Right hindlimb (tissue), 1 donor: ENCODE measurements at regions not wholly inside any gene's neighbourhood (a gene's known extent, or its start where the extent isn't known, plus 50 kb on each side); places are given as distances from the start of the nearest gene placed in this dataset.
"Not testable (repeated sequence)": the region's sequence is repeated elsewhere in the genome, so short reads cannot be mapped to it uniquely, and the experiment has no call there.

ENCODE experiments used
- DNase-seq: peaks from one replicate; pipeline ENCODE4 v3.0.0-alpha.2; 2018

- no peak for DNase-seq
These were observed 533.4 kb downstream of the NTRK3 start for GRCh38 chr15:87722941-87723691.

- DNase-seq: no peak
These were observed 536.3 kb downstream of the NTRK3 start for GRCh38 chr15:87720235-87720634.

GRCh38 chr15:87716422-87716821, 540.1 kb downstream of the NTRK3 start:
- DNase-seq: no peak

DNA sequence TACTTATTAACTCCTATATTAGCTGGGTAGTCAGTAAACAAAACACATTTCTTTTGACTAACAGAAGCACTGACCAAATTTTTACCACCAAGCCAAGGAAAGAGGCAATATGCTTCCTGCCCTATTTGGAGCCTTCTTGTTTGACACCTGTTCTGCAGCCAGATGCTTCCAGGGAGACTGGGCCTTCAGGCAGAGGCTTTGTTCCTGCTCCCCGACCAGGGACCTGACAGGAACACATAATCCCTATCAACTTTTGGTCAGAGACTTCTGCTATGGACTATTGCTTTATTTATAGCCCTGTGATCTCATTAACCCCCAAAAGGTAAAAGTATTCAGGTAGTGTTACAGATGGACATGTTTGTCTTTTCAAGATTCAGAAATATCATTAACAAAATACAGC, 541.3 kb downstream of the NTRK3 start:
- DNase-seq: no peak

GRCh38 chr15:87713475-87713879, 543.1 kb downstream of the NTRK3 start:
- DNase-seq: no peak

GRCh38 chr15:87712211-87712610, 544.3 kb downstream of the NTRK3 start:
- no peak for DNase-seq

- DNase-seq: no peak
These were observed 545.5 kb downstream of the NTRK3 start for GRCh38 chr15:87711026-87711425.

GRCh38 chr15:87710406-87710805, 546.1 kb downstream of the NTRK3 start:
- DNase-seq: peak; percentile 33

DNA sequence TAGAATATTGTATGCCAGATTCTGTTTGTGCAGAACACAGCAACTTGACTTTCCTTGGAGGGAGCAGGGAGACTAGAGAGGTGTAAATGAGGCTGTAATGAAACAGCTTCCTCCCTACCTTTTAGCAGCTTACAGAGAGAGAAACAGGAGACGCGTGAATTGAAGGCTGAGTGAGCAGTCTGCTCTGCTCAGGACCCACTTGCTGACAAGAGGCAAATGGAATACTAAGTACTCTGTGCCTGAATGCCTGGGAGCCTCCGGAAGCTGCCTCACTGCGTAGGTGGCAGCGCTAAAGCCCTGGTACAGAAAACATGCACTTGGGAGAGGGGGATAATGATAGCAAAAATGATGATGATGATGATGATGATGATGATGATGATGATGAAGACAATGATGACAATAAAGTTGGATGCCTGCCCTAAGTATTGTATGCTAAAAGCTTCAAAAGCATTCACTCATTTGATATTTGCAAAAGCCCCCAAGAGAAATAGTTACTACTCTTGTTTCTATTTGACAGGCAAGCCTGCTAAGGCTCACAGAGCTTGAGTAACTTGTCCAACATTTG, 548.9 kb downstream of the NTRK3 start:
- DNase-seq: no peak

- no peak for DNase-seq
These were observed 549.5 kb downstream of the NTRK3 start for GRCh38 chr15:87707071-87707470.

GRCh38 chr15:87706001-87706400, 550.5 kb downstream of the NTRK3 start:
- no peak for DNase-seq

GRCh38 chr15:87704276-87704675, 552.3 kb downstream of the NTRK3 start:
- no peak for DNase-seq

DNA sequence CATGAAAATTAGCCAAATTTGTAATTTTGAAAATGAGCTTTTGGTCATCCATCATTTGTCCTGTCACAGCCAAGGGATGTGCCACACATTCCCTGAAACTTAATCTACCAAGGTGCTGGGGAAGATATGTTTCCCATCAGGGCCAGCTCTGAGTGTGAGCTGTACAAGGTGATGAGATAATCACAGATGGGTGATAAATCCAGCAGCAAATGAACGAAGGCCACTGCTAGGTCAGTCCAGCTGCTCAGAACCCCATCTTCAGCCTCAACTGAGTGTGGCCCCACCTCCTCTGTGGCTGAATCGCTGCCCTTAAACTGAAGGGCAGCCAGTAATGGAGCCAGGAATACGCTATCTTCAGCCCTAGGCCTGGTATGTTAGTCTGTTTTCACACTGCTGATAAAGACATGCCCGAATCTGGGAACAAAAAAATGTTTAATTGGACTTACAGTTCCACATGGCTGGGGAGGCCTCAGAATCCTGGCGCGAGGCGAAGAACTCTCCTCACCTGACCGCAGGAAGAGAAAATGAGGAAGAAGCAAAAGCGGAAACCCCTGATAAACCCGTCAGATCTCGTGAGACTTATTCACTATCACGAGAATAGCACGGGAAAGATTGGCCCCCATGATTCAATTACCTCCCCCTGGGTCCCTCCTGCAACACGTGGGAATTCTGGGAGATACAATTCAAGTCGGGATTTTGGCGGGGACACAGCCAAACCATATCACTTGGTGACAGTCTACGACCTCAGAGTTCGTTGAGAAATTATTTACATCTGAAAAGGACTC, 553.0 kb downstream of the NTRK3 start:
- no peak for DNase-seq

DNA sequence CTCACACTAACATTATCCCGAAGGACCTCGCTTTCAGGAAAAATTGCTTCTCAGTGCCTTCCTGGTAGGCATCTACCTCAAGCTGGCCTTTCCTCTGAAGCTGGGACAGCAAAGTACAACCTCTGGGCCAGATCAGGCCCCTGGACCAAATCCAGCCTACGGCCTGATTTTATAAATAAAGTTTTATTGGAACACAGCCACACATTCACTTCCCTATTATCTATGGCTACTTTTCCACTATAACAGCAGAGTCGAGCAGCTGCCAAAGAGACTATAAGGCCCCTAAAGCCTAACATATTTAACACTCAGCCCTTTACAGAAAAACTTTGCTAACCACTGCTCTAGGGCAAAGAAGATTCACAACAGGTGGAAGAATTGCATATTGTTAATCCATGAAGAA, 554.3 kb downstream of the NTRK3 start:
- no peak for DNase-seq

GRCh38 chr15:87698467-87698866, 558.1 kb downstream of the NTRK3 start:
- DNase-seq: not testable (repeated sequence)

- no peak for DNase-seq
These were observed 566.8 kb downstream of the NTRK3 start for GRCh38 chr15:87689716-87690115.

DNA sequence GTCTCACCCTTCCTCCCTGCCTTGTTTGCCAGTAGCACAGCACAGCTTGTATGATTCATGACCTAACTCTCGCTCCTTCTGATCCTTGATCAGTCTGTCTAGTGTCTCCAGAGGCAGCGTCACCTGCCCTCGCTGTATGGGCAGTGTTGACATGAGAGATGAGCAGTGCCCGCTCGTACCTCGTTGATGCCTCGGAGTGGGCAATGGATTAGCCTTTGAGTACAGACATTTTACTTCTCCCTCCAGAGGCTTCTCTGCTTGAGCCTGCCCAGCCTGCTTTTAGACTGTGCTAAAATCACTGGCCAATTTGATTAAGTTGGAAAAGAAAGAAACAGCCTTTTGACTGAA, 569.0 kb downstream of the NTRK3 start:
- no peak for DNase-seq

- DNase-seq: no peak
These were observed 569.6 kb downstream of the NTRK3 start for GRCh38 chr15:87686841-87687522.

- DNase-seq: no peak
These were observed 570.2 kb downstream of the NTRK3 start for GRCh38 chr15:87686339-87686738.

DNA sequence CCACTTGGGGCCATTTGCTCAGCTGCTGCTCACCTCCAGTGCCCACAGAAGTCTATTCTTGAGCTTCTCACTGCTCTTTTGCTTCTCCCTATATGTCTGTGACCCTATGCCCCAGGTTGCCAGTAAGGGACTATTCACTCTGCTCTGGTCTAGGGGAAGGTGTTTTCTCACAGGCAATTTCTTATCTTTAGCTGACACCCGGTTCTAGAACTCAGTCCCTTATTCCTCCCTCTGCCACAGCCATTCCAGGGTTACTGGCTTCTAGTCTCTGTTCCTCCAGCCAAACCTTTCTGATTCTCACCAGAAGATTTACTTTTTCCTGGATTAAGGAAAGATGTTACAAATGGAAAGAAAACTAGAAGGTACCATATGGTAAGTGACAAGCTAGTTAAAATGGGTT, 574.0 kb downstream of the NTRK3 start:
- no peak for DNase-seq

GRCh38 chr15:87681104-87681503, 575.4 kb downstream of the NTRK3 start:
- no peak for DNase-seq

GRCh38 chr15:87680208-87680607, 576.3 kb downstream of the NTRK3 start:
- no peak for DNase-seq

- no peak for DNase-seq
These were observed 581.3 kb downstream of the NTRK3 start for GRCh38 chr15:87675271-87675670.
